HG02642 (cell line): ENCODE measurements at regions not wholly inside any gene's neighbourhood (a gene's known extent, or its start where the extent isn't known, plus 50 kb on each side); places are given as distances from the start of the nearest gene placed in this dataset.

Source experiments
- ATAC-seq: cut with Tn5 transposase; IDR thresholded peaks from one replicate; pipeline ENCODE4 v1.9.1; 2021; ENCODE audit warnings: mild to moderate bottlenecking; ENCODE audit not compliant: unreplicated experiment, poor library complexity

DNA sequence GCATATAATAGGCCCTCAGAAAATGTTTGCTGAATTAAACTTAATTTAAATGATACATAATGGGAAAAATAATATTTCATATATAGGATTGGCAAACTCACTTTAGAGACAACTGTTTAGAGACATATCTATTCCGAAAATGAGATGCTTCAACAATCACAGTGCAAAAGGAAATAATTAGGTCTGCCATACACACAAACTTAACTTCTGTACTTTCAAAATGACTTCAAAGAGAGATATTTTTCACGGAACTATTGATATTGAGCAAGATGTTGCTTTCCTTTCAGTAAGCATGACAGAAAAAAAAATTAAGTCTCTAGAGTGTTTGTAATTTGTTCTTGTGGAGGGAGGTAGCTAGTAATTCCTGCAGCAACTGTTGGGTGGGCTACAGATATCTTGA, 769.5 kb downstream of the TUSC7 start:
- no peak for ATAC-seq

GRCh38 chr3:117480525-117480924, 770.9 kb downstream of the TUSC7 start:
- no peak for ATAC-seq

- ATAC-seq = no peak
Observed at GRCh38 chr3:117480972-117481371, 771.4 kb downstream of the TUSC7 start.

DNA sequence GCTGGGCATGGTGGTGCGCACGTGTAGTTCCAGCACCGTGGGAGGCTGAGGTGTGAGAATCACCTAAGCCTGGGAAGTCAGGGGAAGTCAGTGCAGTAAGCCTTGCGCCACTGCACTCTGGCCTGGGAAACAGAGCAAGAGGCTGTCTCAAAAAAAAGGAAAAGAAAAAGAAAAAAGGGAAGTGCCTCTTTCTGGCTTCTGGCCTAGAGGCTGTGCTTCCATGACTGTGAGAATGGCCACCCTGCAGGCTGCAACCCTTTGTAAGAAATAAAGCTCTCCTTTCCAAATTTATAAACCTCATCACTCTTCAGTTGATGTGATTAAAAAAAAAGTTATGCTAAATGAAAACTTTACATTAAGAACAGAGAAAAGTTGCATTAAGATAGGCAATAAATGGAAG, 774.3 kb downstream of the TUSC7 start:
- ATAC-seq = no peak

GRCh38 chr3:117485841-117486240, 776.3 kb downstream of the TUSC7 start:
- no peak for ATAC-seq

DNA sequence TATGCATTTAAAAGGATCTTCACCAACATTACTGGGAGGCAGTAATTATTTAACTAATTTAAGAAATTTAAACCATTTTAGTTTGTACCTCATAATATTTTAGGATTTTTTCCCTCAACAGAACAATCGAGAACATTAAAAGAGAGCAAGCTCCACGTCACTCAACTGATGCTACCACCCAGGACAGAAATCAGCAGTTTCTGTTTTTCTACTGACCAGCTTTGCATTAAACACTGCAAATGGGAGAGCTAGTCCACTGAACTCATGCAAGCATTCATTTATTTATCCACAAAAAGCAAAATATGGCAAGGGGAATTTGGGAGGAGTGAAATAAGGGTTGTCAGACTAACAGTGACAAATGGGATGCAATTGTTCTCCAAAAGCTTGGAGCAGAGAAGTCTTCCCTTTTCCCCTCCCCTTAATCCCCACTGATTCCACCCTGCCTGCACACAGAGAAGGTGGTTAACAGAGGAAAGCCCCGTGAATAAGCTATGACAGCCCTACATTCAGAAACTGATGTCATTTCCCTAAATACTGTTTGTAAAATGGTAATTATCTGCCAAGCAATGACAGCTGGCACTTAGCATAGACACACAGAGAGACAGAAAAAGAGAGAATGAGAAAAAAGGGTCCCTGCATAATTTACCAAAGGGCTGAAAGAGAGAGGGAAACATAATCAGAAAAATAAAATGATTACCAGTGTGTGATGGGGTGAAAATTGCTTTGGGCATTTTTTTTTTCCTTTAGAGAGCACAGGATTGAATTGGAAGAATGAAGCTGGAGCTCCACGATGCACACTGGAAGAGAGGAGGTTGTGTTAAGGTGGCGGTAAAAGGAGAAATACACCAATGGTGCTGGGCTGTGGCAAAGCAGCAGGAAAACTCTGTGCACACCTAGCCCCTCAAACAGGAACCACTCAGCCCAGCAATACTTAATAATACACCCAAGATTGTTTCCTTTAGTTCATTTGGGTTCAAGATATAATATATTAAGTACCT, 777.4 kb downstream of the TUSC7 start:
- ATAC-seq = peak; percentile 82

DNA sequence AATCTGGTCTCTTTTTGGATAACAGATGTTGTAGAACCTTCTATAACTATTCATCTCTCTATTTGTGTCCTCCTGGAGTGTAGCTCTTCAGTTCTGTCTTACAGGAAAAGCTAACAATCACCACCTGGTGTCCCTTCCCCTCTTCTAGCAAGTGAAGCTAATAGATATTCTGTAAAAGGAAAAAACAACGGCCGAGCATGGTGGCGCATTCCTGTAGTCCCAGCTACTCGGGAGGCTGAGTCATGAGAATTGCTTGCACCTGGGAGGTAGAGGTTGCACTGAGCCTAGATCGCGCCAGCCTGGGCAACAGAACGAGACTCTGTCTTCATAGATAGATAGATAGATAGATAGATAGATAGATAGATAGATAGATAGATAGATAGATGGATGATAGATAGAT, 779.4 kb downstream of the TUSC7 start:
- ATAC-seq = no peak

GRCh38 chr3:117489663-117490079, 780.1 kb downstream of the TUSC7 start:
- no peak for ATAC-seq

DNA sequence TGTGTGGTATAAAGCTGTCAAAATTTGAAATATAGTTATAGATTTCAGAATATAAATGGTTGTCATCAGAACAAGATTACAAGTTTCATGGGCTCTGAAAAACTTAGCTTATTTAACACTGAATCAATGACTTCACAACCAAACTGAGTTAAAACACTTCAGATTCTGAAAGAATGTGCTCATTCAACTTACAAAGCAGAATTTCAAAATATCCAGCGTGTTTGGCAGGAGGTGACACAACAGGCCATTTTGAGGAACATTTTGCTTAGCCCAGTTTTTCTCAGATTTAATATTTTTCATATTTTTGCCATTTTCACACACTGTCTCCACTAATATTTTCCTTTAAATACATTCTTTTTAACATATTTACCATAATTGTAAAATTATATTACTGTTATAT, 781.1 kb downstream of the TUSC7 start:
- ATAC-seq = no peak

- no peak for ATAC-seq
Observed at GRCh38 chr3:117495620-117496019, 786.0 kb downstream of the TUSC7 start.

DNA sequence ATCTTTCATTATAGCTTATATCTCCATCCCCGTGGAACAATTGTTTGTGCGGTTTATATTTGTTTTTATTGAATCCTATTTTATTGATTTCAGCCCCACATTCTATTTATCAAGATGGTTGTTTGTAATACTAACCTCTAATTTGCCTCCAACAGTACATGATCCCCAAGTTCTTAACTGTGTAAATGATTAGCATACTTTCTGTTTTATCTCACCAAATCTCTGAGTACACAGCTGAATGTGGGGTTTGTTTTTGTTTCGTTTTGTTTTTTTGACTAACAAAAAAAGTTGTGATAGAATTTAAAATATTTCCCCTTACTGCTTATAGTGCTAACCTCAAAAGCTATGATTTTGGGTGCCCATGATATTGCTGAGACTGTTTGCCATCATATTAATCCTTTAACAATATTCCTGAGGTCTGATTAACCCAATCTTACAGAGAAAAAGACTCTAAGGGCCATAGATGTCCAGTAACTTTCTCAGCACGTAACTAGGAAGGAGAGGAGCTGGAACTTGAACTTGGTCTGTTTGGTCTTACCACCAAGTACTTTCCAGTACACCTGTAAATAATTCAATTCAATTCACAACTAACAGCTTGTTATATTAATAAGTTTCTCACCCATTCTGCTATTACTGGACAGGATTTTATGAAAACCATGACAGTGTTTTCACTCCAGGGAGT, 789.8 kb downstream of the TUSC7 start:
- no peak for ATAC-seq

GRCh38 chr3:117507958-117508357, 798.4 kb downstream of the TUSC7 start:
- ATAC-seq = no peak

DNA sequence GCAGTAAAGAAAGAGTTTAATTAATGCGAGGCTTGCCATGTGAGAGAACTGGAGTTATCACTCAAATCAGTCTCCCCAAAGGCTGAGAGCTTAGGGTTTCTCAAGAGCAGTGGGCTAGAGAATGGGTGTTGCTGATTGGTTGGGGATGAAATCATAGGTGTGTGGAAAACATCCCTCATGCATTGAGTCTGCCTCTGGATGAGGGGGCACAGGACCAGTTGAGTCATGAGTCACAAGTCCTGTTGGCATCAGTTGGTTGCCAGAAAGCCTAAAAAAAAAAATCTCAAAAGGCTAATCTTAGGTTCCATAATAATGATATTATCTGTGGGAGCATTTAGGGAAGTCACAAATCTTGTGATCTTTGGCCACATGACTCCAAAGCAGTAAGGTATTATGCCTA, 800.3 kb downstream of the TUSC7 start:
- ATAC-seq = no peak

DNA sequence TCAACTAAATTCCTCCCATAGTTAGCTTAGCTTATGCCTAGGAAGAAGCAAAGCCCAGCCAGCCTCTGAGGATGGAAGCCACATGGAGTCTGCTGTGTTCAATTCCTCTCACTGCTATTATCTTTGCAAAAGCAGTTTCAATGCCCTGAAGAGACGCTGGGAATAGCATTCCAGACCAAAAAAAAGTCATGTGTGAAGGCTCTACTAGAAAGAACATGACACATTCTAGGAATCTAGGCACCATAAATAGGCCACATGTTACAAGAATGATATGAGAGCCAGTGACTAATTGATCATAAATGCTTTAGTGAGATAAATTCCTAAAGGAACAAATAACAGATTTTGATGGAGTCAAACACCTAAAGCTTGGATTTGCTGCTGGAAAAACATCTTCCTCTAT, 800.8 kb downstream of the TUSC7 start:
- no peak for ATAC-seq

GRCh38 chr3:117512975-117513374, 803.4 kb downstream of the TUSC7 start:
- ATAC-seq = no peak

DNA sequence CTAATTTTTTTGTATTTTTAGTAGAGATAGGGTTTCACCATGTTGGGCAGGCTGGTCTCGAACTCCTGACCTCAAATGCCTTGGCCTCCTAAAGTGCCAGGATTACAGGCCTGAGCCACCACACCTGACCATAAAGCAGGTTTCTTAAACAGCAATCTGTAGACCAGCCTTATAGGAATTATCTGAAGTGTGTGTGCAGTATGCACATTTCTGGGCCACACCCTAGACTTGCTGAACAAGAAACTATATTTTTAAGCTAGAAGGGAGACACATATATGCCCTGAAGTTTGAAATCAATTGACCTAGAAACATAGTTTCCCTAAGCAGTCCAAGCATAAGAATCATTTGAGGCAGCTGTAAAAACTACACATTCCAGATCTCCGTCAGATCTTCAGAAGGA, 805.7 kb downstream of the TUSC7 start:
- no peak for ATAC-seq

- ATAC-seq = no peak
Observed at GRCh38 chr3:117518364-117518763, 808.8 kb downstream of the TUSC7 start.

DNA sequence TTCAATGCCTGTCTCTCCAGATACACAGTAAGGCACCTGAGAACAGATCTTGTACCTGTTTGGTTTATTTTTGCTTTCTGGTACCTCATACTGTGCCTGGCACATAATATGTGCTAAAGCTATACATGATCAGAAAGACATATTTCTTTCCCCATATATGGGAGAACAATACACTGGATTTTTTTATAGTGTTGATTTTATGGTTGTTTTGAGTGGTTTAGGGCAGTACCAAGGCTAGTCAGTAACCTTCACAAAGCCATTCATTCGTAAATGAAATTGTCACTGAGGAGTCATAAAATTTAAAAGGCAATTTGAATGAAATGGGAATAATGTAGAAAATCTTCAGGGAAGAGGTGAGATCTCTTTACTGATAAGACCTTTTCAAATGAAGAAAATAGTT, 810.2 kb downstream of the TUSC7 start:
- no peak for ATAC-seq

GRCh38 chr3:117520582-117520981, 811.0 kb downstream of the TUSC7 start:
- no peak for ATAC-seq

GRCh38 chr3:117523418-117523817, 813.8 kb downstream of the TUSC7 start:
- ATAC-seq = no peak

DNA sequence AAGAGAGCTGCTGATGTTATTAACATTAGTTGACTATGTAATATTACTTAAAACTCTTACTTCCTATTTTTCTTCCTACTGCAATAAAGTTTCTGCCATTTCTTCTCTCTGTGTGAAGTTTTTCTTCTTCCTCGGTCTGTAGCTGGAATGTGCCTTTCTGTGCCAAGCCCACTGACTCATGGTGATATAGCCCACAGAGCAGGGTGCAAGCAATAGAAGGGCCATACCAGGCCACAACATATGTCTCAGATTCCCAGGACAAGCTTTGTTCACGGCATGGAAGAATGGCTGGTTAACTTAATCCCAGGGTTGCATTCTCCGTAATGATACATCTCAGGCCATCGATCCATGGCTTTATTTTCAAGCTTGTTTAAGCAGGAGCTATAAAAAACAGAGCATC, 815.3 kb downstream of the TUSC7 start:
- no peak for ATAC-seq
